Adrenal gland (tissue), 9 donors: ENCODE measurements at regions not wholly inside any gene's neighbourhood (a gene's known extent, or its start where the extent isn't known, plus 50 kb on each side); places are given as distances from the start of the nearest gene placed in this dataset.
A peak's percentile ranks its signal among the peaks of the same experiment; 100 is the strongest.

Experiments
- DNase-seq, 7 donors: peaks; one replicate each; pipeline ENCODE4 v3.0.0-alpha.2; 2019 to 2020
- H3K27ac ChIP-seq, 5 donors: fragments of 200-600 bp; sonication (generic) in 4 of 5; 1 replicate in 3 of 5; 2 replicates in 2 of 5; pipeline versions ENCODE4 v1.5.1 to v1.8.0; 2016 to 2020; ENCODE audit warnings: mild to moderate bottlenecking in 1 of 5
- H3K27me3 ChIP-seq: fragments of 200-600 bp; 2 replicates; pipeline ENCODE4 v1.8.0; 2021
- H3K36me3 ChIP-seq, 2 donors: fragments of 200-600 bp; replicated peaks in 1 of 2; 1 replicate in 1 of 2; 2 replicates in 1 of 2; pipeline versions ENCODE4 v1.5.1 to v1.8.0; 2018 to 2022
- H3K4me1 ChIP-seq, 2 donors: fragments of 200-600 bp; replicated peaks in 1 of 2; 1 replicate in 1 of 2; 2 replicates in 1 of 2; pipeline versions ENCODE4 v1.5.1 to v1.8.0; 2018 to 2021
- H3K4me3 ChIP-seq, 4 donors: fragments of 200-600 bp; sonication (generic) in 3 of 4; one replicate each; pipeline ENCODE4 v1.5.1; 2016 to 2018
- H3K9me3 ChIP-seq, 3 donors: fragments of 200-600 bp; sonication (generic) in 1 of 3; replicated peaks in 1 of 3; 1 replicate in 2 of 3; 2 replicates in 1 of 3; pipeline versions ENCODE4 v1.5.1 to v1.8.0; 2016 to 2021
- POLR2A ChIP-seq, 2 donors: fragments of 450-650 bp; IDR thresholded peaks; one replicate each; pipeline ENCODE4 v1.6.1; 2017; ENCODE audit warnings: antibody characterized with exemption in 2 of 2, mild to moderate bottlenecking in 2 of 2, moderate library complexity in 1 of 2
- WGBS, 4 donors: extraction: QIAGEN DNeasy Blood & Tissue Kit in 2 of 4; methylation state at CpG; one replicate each; pipeline versions ENCODE4 v1.1.5 to v1.1.7; 2013 to 2017; 5-methylcytosine and 5-hydroxymethylcytosine counted together
- intact Hi-C, 2 donors: fragments of 100-400 bp; cut with DNase I; formaldehyde crosslinking; loops; one replicate each; pipeline versions ENCODE4 v1.14.1 to v1.15.0; 2022 to 2023
- TF ChIP-seq, protein P1 (sequence below), 6 experiments: fragments of 450-650 bp in 4 of 6; fragments of 200-600 bp in 2 of 6; sonication (generic) in 1 of 6; IDR thresholded peaks; 1 replicate in 5 of 6; 2 replicates in 1 of 6; pipeline versions ENCODE4 v1.5.1 to v1.8.0; 2016 to 2021; ENCODE audit warnings: antibody characterized with exemption in 6 of 6, mild to moderate bottlenecking in 2 of 6, moderate library complexity in 1 of 6
- donor health status: healthy with polysubstance abuse.
- donor health status: Bipolar disorder and iron deficiency.
- donor health status: DM: yes; HTN: yes; CAD: no.
- donor health status: DM: no; HTN: no; CAD: no.
- donor health status: DM: no; HTN: no; CAD: no.

DNA sequence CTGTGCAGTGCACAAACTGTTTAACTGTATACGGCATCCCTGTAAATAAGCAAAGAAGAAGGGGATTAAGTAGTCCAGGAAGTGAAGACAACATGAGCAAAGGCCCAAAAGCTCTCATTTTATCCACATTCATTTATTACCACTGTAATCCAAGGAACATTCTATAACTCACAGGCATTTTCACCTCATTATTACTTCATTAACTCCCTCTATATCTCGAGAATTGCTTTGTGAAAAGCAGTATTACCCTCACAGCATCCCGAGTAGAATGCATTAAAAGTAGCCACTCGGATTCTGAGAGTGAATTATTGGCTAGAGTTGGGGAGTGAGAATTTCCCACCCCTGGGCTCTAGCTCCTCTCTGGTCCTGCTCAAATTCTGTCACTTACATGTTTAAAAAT, 51.0 kb upstream of the CHCHD3 start:
- Histone ChIP-seq H3K36me3 (no peaks in the 10 kb centered on the region), H3K4me1 (no peaks in the 10 kb centered on the region), H3K27me3 (no peaks in the 10 kb centered on the region), H3K27ac (no peak overlapping the region), H3K9me3 (no peaks in the 10 kb centered on the region), H3K4me3 (no peak overlapping the region)
- TF ChIP-seq, protein P1, sequence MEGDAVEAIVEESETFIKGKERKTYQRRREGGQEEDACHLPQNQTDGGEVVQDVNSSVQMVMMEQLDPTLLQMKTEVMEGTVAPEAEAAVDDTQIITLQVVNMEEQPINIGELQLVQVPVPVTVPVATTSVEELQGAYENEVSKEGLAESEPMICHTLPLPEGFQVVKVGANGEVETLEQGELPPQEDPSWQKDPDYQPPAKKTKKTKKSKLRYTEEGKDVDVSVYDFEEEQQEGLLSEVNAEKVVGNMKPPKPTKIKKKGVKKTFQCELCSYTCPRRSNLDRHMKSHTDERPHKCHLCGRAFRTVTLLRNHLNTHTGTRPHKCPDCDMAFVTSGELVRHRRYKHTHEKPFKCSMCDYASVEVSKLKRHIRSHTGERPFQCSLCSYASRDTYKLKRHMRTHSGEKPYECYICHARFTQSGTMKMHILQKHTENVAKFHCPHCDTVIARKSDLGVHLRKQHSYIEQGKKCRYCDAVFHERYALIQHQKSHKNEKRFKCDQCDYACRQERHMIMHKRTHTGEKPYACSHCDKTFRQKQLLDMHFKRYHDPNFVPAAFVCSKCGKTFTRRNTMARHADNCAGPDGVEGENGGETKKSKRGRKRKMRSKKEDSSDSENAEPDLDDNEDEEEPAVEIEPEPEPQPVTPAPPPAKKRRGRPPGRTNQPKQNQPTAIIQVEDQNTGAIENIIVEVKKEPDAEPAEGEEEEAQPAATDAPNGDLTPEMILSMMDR (IDR thresholded peaks at IDR 0.05), result no peak
- TF ChIP-seq POLR2A (IDR thresholded peaks at IDR 0.05), result no peak
- WGBS, 4 donors, result 76 to 89% (median 79%) methylated on average over 4 of the region's 4 CpGs
- DNase-seq, result no peak
- intact Hi-C loops, result no loop called here

DNA sequence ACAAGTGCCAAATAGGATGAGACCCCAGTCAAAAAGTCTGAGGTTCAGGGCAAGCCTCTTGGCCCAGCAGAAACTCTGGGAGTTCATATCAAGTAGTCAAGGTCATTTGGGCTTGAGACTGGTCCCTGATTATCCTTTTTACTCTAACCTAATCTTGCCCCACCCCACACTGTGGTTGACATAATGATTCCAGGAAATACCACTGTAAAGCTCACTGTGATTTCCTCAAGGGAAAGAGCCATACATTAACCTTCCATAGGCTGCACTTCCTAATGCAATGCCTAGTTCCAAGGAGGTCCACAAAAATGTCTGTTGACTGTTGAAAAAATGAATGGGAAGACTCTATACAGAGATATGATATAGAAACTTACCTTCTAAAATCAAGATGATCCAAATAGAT, 52.9 kb upstream of the CHCHD3 start:
- H3K4me3 ChIP-seq, result no peak overlapping the region
- no peaks in the 10 kb centered on the region for H3K9me3 ChIP-seq
- TF ChIP-seq POLR2A (IDR thresholded peaks at IDR 0.05), result no peak
- no peak for DNase-seq
- H3K36me3 ChIP-seq, result no peaks in the 10 kb centered on the region
- H3K27ac ChIP-seq, result no peak overlapping the region
- H3K27me3 ChIP-seq, result no peaks in the 10 kb centered on the region
- intact Hi-C loops, result no loop called here
- no peaks in the 10 kb centered on the region for H3K4me1 ChIP-seq

DNA sequence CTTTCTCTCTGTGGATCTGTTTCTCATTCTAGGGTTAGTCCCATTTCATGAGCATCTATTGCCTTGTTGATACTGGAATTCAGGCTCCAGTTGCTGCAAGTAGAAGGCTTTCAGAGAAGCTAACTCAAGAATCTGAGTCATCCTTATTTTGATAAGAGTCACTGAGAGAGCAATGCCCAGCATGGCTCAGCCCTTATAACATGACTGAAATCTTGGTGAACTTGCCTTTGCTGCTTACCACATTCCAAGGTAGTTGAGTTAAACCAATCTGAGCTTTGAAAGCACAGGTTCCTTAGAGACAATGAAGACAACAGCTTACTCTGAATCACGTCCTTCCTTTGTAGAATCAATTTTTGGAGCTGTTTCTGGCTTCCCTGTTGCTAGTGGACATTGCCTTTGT, 53.6 kb upstream of the CHCHD3 start:
- Histone ChIP-seq H3K9me3 (no peaks in the 10 kb centered on the region), H3K27me3 (no peaks in the 10 kb centered on the region), H3K4me1 (no peaks in the 10 kb centered on the region), H3K36me3 (no peaks in the 10 kb centered on the region), H3K27ac (no peak overlapping the region), H3K4me3 (no peak overlapping the region)
- no peak for DNase-seq
- WGBS, 4 donors, result 46 to 80% (median 72%) methylated on average over 1 of the region's 1 CpG
- intact Hi-C loops, result no loop called here
- TF ChIP-seq POLR2A (IDR thresholded peaks at IDR 0.05), result no peak
- TF ChIP-seq, protein P1 (IDR thresholded peaks at IDR 0.05), result no peak

DNA sequence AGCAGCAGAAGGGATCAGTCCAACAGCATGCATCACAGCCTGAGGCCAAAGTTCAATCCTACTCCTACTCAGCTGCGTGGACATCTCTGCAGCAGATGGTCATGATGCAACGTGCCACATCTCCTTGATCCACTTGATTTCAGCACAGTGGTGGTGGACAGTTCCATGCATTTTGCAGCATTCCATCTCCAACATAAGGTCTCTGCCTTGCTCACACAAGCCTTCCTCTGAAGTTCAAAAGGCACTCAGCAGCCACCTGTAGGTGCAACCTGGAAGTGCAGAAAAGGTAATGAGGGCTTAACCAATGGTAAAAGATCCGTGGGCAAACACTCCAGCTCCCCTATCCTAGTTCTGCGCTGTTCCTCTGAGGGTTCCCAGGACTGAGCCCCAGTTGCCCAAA, 57.5 kb upstream of the CHCHD3 start:
- no peaks in the 10 kb centered on the region for H3K27me3 ChIP-seq
- intact Hi-C loops, result no loop called here
- H3K4me1 ChIP-seq, result no peaks in the 10 kb centered on the region
- 41 to 57% (median 47%) methylated on average over 2 to 4 of the region's 4 CpGs for WGBS, 4 donors
- H3K9me3 ChIP-seq, result no peaks in the 10 kb centered on the region
- peak in 5 of 7 donors; percentile 11 to 23 (median 15) for DNase-seq
- no peaks in the 10 kb centered on the region for H3K36me3 ChIP-seq
- no peak overlapping the region for H3K4me3 ChIP-seq
- TF ChIP-seq, protein P1 (IDR thresholded peaks at IDR 0.05), result peak in 1 of 6 experiments; percentile 13
- no peak for TF ChIP-seq POLR2A (IDR thresholded peaks at IDR 0.05)
- no peak overlapping the region for H3K27ac ChIP-seq

DNA sequence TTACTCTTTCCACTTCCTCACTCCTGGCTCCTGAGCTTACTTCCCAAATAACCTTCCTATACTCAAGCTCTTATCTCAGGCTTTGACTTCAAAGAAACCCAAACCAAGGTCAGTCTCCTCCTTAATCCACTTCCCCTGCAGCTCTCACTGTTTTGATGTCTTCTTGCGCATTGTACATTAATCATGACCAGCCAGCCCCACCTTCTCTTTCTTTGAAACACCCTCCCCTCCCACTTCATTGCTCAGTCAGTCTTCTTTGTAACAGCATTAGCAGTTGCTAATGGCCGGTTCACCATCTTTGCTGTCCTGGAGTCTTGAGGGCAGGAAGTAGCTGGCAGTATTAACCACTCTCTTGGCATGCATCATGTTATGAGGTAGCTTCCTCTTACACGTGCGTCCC, 57.9 kb upstream of the CHCHD3 start:
- no peak for TF ChIP-seq POLR2A (IDR thresholded peaks at IDR 0.05)
- TF ChIP-seq, protein P1 (IDR thresholded peaks at IDR 0.05), result no peak
- H3K36me3 ChIP-seq, result no peaks in the 10 kb centered on the region
- H3K4me3 ChIP-seq, result no peak overlapping the region
- no peak for DNase-seq
- intact Hi-C loops, result no loop called here
- no peaks in the 10 kb centered on the region for H3K4me1 ChIP-seq
- no peaks in the 10 kb centered on the region for H3K9me3 ChIP-seq
- WGBS, 4 donors, result 27 to 35% (median 32%) methylated on average over 4 of the region's 4 CpGs
- no peaks in the 10 kb centered on the region for H3K27me3 ChIP-seq
- H3K27ac ChIP-seq, result no peak overlapping the region
